NCI-H1417 (cell line): ENCODE measurements at regions not wholly inside any gene's neighbourhood (a gene's known extent, or its start where the extent isn't known, plus 50 kb on each side); places are given as distances from the start of the nearest gene placed in this dataset.
"Not testable (repeated sequence)": the region's sequence is repeated elsewhere in the genome, so short reads cannot be mapped to it uniquely, and the experiment has no call there.

ENCODE experiments used
- DNase-seq, 3 experiments: peaks; one replicate each; lab custom pipeline; 2025; lab: John Stamatoyannopoulos, UW

- DNase-seq = no peak
Observed at GRCh38 chrX:122910697-122911096, 273.4 kb upstream of the GRIA3 start.

GRCh38 chrX:122913134-122913533 lies 270.9 kb upstream of the GRIA3 start:
- DNase-seq = no peak

GRCh38 chrX:122913764-122914163 lies 270.3 kb upstream of the GRIA3 start:
- DNase-seq = no peak

GRCh38 chrX:122914256-122914655 lies 269.8 kb upstream of the GRIA3 start:
- no peak for DNase-seq

- DNase-seq = no peak
Observed at GRCh38 chrX:122934131-122934530, 249.9 kb upstream of the GRIA3 start.

- no peak for DNase-seq
Observed at GRCh38 chrX:122940199-122940598, 243.9 kb upstream of the GRIA3 start.

- peak in 1 of 3 experiments; percentile 46 for DNase-seq
Observed at GRCh38 chrX:122941806-122942205, 242.3 kb upstream of the GRIA3 start.

GRCh38 chrX:122943918-122944317 lies 240.2 kb upstream of the GRIA3 start:
- DNase-seq = no peak

GRCh38 chrX:122945328-122945727 lies 238.8 kb upstream of the GRIA3 start:
- DNase-seq = peak in 1 of 3 experiments; percentile 21

- DNase-seq = no peak
Observed at GRCh38 chrX:122972604-122973003, 211.5 kb upstream of the GRIA3 start.

GRCh38 chrX:122982521-122982920 lies 201.6 kb upstream of the GRIA3 start:
- no peak for DNase-seq

- DNase-seq = not testable (repeated sequence)
Observed at GRCh38 chrX:123002844-123003243, 181.2 kb upstream of the GRIA3 start.

GRCh38 chrX:123013141-123013540 lies 170.9 kb upstream of the GRIA3 start:
- DNase-seq = peak in 1 of 3 experiments; percentile 8

GRCh38 chrX:123036401-123036800 lies 147.7 kb upstream of the GRIA3 start:
- DNase-seq = no peak

GRCh38 chrX:123049071-123049625 lies 134.9 kb upstream of the GRIA3 start:
- DNase-seq = no peak

GRCh38 chrX:123060986-123061385 lies 123.1 kb upstream of the GRIA3 start:
- no peak for DNase-seq

GRCh38 chrX:123064053-123064452 lies 120.0 kb upstream of the GRIA3 start:
- no peak for DNase-seq

- no peak for DNase-seq
Observed at GRCh38 chrX:123072686-123073385, 111.2 kb upstream of the GRIA3 start.

- no peak for DNase-seq
Observed at GRCh38 chrX:123075947-123076561, 108.0 kb upstream of the GRIA3 start.

GRCh38 chrX:123077631-123078030 lies 106.4 kb upstream of the GRIA3 start:
- no peak for DNase-seq

GRCh38 chrX:123080065-123080464 lies 104.0 kb upstream of the GRIA3 start:
- DNase-seq = no peak

- DNase-seq = no peak
Observed at GRCh38 chrX:123081776-123082175, 102.3 kb upstream of the GRIA3 start.

- no peak for DNase-seq
Observed at GRCh38 chrX:123083924-123084323, 100.2 kb upstream of the GRIA3 start.
